HG03159 (cell line): ENCODE measurements at regions not wholly inside any gene's neighbourhood (a gene's known extent, or its start where the extent isn't known, plus 50 kb on each side); places are given as distances from the start of the nearest gene placed in this dataset.
"Not testable (repeated sequence)": the region's sequence is repeated elsewhere in the genome, so short reads cannot be mapped to it uniquely, and the experiment has no call there.

Experiments used
- ATAC-seq: cut with Tn5 transposase; IDR thresholded peaks from one replicate; pipeline ENCODE4 v1.9.1; 2021; ENCODE audit warnings: mild to moderate bottlenecking, moderate library complexity; ENCODE audit not compliant: unreplicated experiment

GRCh38 chr3:195999176-195999575 is 82.7 kb downstream of the TFRC start:
- not testable (repeated sequence) for ATAC-seq

DNA sequence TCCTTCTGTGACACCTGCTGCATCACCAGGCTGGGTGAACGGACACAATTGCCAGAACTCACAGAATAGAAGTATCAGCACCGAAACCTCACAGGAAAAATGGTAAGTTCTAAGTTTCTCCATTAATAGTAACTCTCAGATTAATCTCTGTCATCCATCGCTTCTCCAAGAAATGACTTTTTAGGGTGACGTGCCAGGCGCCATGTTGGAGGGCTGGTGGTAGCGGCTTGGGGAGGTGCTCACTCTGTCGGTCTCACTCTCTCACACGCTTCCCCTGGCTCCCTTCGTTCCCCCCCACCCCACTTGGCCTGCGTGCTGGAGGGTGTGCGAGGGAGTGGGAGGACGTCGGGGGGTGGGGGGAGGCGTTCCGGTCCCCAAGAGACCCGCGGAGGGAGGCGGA is 85.6 kb downstream of the TFRC start:
- ATAC-seq, result not testable (repeated sequence)

DNA sequence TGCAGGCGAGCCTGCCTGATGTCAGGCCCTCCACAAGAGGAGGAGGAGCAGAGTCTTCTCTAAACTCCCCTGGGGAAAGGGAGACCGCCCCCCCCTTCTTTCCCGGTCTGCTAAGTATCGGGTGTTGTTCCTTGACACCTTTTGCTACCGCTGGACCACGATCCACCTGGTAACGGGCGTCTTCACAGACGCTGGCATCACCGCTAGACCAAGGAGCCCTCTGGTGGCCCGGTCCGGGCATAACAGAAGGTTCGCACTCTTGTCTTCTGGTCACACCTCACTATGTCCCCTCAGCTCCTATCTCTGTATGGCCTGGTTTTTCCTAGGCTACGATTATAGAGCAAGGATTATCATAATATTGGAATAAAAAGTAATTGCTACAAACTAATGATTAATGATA is 86.0 kb upstream of the TNK2 start:
- ATAC-seq, result not testable (repeated sequence)

- not testable (repeated sequence) for ATAC-seq
These were observed 85.3 kb upstream of the TNK2 start for GRCh38 chr3:195993671-195994070.

DNA sequence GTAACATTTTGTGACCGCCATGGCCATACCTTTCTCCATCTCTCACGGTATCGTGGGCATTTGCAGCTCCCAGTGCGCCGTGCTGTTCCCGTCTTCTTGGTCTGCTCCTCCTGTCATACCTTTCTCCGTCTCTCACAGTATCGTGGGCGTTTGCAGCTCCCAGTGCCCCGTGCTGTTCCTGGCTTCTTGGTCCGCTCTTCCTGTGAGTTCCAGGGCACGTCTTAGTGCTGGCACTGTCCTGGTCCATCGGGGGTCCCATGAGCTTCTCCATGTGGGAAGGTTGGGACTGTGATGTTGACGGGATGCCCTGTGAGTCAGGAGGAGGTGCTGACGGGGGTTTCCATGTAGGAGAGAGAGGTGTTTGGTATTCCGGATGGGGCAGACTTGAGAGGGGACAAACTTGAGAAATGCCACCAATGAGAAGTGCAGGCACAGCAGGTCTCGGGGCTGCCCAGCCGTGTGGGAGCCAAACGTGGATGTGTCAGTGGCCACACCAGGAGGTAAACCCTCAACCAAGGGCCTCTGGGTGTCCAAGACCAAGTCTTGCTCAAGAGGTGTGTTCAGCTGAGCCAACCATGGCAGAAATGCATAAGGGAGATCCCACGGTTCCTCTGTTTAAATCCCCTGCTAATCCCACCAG is 84.7 kb upstream of the TNK2 start:
- not testable (repeated sequence) for ATAC-seq

GRCh38 chr3:195991986-195992385 is 83.6 kb upstream of the TNK2 start:
- ATAC-seq, result not testable (repeated sequence)

- not testable (repeated sequence) for ATAC-seq
These were observed 82.9 kb upstream of the TNK2 start for GRCh38 chr3:195991243-195991642.

GRCh38 chr3:195990841-195991174 is 82.5 kb upstream of the TNK2 start:
- ATAC-seq, result not testable (repeated sequence)

DNA sequence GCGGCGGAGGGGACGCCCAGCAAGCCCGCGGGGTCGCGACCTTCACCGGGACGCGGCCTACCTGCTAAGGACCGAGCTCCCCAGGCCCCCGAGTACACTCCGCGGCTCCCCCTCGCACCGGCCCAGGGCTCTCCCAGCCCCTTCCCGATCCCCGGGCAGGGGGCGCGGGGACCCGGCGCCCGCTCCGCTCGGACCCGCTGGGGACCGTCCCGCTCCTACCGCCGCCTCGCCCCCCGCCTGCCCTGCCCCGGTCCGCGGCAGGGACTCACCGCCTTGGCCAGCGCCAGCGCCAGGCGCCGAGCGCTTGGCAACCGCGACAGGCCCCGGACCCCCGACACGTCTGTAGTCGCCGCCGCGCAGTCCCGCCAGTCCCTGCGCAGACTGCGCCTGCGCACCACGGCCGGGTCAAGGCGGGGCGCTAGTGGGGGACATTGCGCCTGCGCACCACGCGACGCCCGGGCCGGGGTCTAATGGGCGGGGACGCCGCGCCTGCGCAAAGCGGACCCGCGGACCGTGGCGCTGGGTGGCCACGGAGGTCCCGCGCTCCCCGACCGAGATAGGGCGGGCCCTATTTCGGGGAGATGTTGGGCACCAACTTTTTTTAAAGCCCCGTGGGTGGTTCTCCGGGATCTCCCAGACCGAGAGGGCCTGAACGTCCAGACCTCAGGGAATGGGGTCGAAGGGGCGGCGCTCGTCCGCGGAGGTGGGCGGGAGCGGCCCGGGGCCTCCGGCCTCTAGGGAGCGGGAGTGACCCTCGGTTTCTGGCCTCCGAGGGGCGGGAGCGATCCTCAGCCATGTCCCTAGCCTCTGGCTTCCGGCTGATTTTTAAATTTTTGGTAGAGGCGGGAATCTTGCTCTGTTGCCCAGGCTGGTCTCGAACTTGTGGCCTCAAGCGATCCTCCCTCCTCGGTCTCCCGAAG is 81.8 kb upstream of the TNK2 start:
- ATAC-seq, result peak; percentile 89

- peak; percentile 29 for ATAC-seq
These were observed 81.0 kb upstream of the TNK2 start for GRCh38 chr3:195989197-195989920.

DNA sequence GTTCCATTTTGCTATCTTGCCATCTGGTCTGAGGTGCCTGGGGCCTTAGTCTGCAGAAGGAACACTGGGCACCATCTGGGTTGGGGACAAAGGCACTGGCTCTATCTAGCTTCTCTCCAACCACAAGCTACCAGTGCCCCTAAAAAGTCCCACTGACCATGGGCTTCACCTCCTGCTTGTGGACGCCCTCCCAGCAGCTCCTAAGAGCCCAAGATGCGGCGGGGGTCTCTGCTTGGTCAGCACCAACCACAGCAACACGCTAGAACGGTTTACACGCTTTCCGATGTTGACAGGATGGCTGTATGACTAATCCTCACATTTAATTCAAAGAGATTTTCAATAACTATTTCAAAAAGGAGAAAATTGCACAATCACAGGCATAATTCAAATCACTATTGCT is 80.4 kb upstream of the TNK2 start:
- not testable (repeated sequence) for ATAC-seq

- ATAC-seq, result not testable (repeated sequence)
These were observed 78.7 kb upstream of the TNK2 start for GRCh38 chr3:195987001-195987400.

DNA sequence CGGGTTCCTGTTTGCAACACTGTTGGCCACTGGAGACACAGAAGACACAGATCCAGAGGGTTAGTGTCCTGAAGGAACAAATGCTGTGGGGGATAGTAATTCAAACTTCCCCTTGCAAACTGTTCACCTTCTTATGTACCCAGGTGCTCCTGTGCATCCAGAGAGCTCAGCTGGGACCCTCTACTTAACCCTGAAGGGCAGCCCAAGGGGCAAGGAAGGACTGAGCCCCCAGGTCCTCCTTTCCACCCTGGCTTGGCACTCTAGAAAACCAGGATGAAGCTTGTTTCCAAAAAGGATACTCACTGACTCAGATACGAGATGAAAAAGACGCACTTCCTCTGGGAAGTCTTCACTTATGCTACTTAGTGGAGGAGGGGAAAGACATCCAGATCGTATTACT is 78.2 kb upstream of the TNK2 start:
- not testable (repeated sequence) for ATAC-seq

GRCh38 chr3:195985348-195985920 is 77.1 kb upstream of the TNK2 start:
- not testable (repeated sequence) for ATAC-seq

GRCh38 chr3:195984392-195985030 is 76.2 kb upstream of the TNK2 start:
- not testable (repeated sequence) for ATAC-seq

DNA sequence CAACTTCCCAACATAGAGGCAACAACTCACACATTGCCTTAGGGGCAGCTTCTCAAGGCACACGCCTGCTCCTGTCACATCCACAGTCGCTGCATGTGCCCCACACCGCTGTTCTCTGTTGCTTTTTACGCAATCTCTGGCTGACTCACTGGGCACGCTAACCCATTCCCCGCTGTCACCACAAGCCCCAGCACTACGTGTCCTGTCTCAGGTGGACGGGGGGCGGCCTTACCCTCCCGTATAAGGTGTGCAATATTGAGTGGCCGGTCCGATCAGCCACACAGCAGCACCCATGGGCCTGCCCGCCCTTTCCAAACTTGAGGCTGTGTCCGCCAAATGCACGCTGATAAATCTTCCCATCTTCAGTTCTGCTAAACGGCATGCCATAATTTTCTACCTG is 75.5 kb upstream of the TNK2 start:
- ATAC-seq, result not testable (repeated sequence)

DNA sequence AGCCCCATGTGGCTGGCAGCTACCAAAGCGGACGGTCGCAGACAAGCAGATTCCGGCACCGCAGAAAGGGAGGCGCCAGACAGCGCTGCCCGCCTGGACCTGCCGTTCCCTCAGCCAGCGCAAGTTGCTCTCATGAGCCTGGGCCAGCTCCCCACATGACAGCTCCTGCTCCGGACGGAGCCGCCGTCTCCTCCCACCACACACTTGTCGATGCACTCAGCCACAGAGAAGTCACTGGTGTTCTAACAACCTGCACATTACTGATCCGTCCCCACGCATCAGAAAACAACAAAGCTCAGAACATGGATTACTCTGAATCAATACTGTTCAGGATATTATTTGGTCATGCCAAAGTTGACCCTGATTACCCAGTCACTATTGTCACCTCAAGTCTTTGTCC is 74.4 kb upstream of the TNK2 start:
- not testable (repeated sequence) for ATAC-seq

GRCh38 chr3:195981778-195982177 is 73.4 kb upstream of the TNK2 start:
- not testable (repeated sequence) for ATAC-seq

DNA sequence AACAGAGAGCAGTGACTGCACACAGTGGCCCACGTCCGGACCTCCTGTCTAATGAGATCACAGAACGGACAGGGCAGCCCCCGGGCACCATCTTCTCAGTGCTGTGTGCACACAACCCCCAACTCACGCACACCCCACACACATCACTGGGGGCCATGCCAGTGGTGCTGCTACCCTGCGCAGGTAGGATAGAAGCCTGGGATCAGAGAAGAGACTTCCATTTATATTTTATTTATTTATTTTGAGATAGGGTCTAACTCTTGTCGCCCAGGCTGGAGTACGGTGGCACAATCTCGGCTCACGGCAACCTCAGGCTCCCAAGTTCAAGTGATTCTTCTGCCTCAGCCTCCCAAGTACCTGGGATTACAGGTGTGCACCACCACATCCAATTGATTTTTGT is 71.5 kb upstream of the TNK2 start:
- ATAC-seq, result not testable (repeated sequence)

GRCh38 chr3:195978585-195978984 is 70.2 kb upstream of the TNK2 start:
- not testable (repeated sequence) for ATAC-seq

DNA sequence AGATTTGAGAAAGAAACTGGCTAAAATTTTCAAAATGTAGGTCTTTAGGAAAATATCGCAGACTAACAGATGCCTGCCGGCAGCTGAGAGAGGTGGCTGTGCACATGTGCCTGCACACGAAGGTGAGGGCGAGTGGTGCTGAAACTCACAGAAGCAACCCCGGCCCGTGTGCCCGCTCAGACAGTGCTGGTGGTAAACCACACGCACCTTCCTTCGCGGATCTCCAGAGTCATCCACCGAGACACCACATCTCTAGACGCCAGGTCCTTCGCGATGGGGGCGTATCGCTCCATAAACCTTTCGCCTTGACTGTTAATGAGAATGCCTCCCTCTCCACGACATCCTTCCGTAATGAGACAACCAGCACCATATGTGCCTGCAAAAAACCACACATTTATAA is 68.5 kb upstream of the TNK2 start:
- not testable (repeated sequence) for ATAC-seq
